Activated naive CD4-positive, alpha-beta T cell treated with anti-CD3 and anti-CD28 coated beads, Interleukin-2, amount 50 U/mL, for 72 hours (primary cell): ENCODE measurements at regions not wholly inside any gene's neighbourhood (a gene's known extent, or its start where the extent isn't known, plus 50 kb on each side); places are given as distances from the start of the nearest gene placed in this dataset.

Experiments
- ATAC-seq, 2 donors: fragments of 150-1000 bp; cut with Tn5 transposase; 2 replicates each; pipeline ENCODE4 v1.10.0; 2021; ENCODE audit warnings: mild to moderate bottlenecking in 2 of 2, moderate library complexity in 2 of 2
- DNase-seq, 2 donors: peaks; one replicate each; pipeline ENCODE4 v3.0.0; 2021 to 2022; ENCODE audit warnings: low spot score in 2 of 2
- H3K27ac Mint-ChIP-seq, 2 donors: one replicate each; pipeline ENCODE4 v1.8.0; 2022; ENCODE audit warnings: mild to moderate bottlenecking in 2 of 2, mixed read lengths in 2 of 2
- H3K36me3 Mint-ChIP-seq, 2 donors: one replicate each; pipeline ENCODE4 v1.8.0; 2022; ENCODE audit warnings: mixed read lengths in 2 of 2
- H3K9me3 Mint-ChIP-seq, 2 donors: one replicate each; pipeline ENCODE4 v1.8.0; 2022; ENCODE audit warnings: mixed read lengths in 2 of 2

- H3K9me3 Mint-ChIP-seq: no peaks in the 10 kb centered on the region
- no peaks in the 10 kb centered on the region for H3K36me3 Mint-ChIP-seq
- no peak for DNase-seq
- H3K27ac Mint-ChIP-seq: no peak overlapping the region
- no peak for ATAC-seq
Measured at GRCh38 chr4:1513936-1514483, 107.8 kb upstream of the NKX1-1 start.

- Mint-ChIP-seq H3K27ac (no peak overlapping the region), H3K36me3 (no peaks in the 10 kb centered on the region), H3K9me3 (no peaks in the 10 kb centered on the region)
- DNase-seq (peak in 1 of 2 donors; percentile 73), ATAC-seq (peak; percentile 35 to 69)
Measured at GRCh38 chr4:1512738-1513660, 106.8 kb upstream of the NKX1-1 start.

DNA sequence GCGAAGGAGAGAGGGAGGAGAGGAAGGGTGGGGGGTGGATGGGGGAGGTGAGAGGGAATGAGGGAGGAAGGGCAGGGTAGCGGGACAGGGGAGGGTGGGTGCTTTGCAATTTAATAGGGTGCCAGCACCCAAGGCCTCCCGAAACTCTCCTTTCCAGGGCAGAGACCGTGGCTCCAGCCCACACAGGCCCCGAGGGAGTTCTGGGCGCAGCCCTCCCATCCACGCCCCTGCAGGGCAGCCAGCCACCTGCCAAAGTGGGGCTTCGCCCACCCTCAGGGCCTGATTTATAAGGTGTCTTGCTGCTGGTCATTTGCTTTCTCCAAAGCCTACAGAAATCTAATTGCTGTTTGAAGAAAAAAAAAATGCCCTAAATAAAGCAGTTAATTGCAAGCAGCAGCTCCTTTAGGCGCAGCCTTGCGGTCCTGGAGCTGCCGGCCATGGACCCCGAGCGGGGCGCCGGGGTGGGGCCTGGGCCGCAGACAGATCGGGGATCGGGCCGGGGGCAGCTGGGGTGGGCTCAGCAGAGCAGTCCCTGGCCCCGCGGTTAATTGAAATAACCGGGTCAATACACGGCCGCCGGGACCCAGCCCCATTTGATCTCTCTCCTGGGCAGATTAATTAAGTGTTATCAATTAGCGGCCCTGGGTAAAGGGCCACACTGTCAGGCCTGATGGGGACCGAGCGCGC is 106.0 kb upstream of the NKX1-1 start:
- peak in 1 of 2 donors; percentile 8 for ATAC-seq
- no peak for DNase-seq
- Mint-ChIP-seq H3K27ac (no peak overlapping the region), H3K36me3 (no peaks in the 10 kb centered on the region), H3K9me3 (no peaks in the 10 kb centered on the region)

- H3K27ac Mint-ChIP-seq: no peak overlapping the region
- no peaks in the 10 kb centered on the region for H3K9me3 Mint-ChIP-seq
- peak; percentile 26 to 71 for DNase-seq
- no peaks in the 10 kb centered on the region for H3K36me3 Mint-ChIP-seq
- ATAC-seq: peak; percentile 87 to 94
Measured at GRCh38 chr4:1511441-1512041, 105.3 kb upstream of the NKX1-1 start.

DNA sequence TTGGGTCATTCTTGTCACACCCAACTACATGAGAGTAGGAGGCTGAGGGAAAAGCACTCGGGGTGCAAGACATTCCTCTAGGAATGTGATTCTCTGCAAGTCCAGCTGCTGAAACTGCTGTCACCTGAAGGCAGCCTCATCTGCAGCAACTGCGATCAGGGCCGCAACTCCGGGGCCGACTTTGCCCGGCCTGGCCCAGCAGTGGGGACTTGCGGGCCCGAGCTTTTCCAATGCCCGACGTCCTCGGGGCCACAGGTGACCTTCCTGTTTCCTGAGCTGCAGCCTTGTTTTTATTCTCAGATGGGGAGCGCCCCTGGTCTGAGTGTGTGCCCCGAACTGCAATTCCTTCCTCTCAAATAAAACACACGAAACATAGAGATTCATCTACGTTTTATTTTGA is 104.7 kb upstream of the NKX1-1 start:
- no peak for ATAC-seq

DNA sequence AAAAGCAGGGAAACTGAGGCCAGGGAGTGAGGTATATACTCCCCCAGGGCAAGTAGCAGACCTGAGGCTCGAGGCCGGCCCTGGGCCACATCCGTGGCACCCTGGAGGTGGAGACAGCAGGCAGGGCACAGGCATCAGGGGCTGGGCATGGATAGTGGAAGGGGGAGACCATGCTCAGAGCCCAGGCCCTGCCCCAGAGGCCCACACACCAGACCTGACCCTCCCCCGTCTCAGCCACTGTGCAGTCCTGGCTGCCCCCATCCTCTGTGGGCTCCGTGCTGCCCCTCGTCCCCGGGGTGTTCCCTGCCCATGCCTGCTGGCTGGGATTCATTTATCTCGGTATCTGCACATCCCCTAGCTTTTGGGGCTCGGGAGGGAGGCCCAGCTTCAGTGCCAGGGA is 103.1 kb upstream of the NKX1-1 start:
- ATAC-seq (no peak), DNase-seq (peak in 1 of 2 donors; percentile 44)
- H3K27ac Mint-ChIP-seq: no peak overlapping the region
- H3K36me3 Mint-ChIP-seq: no peaks in the 10 kb centered on the region
- H3K9me3 Mint-ChIP-seq: no peaks in the 10 kb centered on the region

More for the DNA sequence above, 104.7 kb upstream of the NKX1-1 start:
- Mint-ChIP-seq H3K9me3 (no peaks in the 10 kb centered on the region), H3K27ac (no peak overlapping the region), H3K36me3 (no peaks in the 10 kb centered on the region)
- no peak for DNase-seq

DNA sequence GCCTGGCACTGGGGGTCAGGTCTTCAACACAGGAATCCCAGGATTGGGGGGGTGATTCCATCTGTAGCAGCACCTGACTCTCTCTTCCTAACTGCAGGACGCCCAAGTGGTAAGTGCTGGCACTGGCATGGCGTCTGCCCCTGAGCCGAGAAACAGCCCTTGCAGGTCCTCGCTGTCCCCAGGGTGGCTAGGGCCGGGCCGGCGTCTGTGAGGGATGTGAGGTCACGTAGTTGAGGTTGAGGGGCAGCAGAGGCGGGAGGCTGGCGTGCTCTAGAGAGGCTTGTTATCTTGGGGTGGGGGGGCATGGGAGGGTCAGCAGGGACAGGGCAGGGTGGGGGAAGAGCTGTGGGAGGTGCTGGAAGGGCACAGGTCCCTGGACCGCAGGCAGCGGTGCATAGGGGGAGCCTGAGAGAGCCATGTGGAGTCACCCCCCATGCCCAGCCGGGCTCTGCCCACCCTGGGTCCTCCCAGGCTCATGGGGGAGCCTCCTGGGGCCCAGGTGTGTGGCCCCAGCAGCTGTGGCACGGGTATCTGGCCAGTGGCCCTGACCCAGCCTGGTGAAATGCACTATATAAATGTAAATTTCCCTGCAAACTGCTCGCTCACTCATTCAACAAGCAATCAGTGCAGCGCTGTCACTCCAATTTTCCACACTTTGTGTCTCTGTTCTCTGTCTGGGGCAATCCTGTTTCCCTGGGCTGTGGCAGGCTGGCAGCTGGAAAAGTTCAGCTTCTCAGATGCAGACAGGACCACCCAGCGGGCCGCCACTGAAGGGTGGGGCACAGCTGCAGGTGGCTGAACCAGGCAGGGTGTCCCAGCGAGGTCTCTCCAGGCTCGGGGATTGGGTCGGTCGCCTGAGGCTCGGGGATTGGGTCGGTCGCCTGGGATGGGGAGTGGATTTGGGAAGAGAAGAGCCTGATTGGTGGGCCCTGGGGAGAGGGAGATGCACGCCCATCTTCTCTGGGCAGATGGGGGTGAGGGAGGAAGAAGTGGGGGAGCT is 102.2 kb upstream of the NKX1-1 start:
- Mint-ChIP-seq H3K27ac (no peak overlapping the region), H3K9me3 (no peaks in the 10 kb centered on the region), H3K36me3 (no peaks in the 10 kb centered on the region)
- ATAC-seq (no peak), DNase-seq (peak in 1 of 2 donors; percentile 31)

DNA sequence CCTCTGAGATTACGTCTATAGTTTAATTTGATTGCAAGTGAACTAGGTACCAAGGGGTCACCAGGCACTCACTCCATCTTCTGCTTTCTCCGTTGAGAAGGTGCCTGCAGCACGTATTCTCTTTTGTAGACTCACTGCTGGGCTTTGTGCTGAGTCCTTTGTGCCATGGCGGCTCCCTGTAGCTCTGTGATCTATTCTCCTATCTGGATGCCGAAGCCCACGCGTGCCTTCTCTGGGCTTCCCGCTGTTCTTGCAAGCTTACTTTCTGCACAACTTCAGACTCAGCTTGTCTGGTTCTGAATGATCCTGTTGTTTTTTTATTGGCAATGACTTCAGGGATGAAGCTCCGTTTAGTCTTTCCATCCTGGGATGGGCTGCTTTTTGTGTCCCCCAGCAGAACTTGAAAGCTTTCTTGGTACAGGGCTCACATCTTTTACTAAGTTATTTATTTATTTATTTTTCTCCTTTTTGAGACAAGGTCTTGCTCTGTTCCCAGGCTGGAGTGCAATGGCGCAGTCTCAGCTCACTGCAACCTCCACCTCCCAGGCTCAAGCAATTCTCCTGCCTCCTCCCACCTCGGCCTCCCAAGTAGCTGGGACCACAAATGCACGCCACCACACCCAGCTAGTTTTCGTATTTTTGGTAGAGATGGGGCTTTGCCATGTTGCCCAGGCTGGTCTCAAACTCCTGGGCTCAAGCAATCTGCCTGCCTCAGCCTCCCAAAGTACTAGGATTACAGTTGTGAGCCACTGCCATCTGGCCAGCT is 100.9 kb upstream of the NKX1-1 start:
- DNase-seq (no peak), ATAC-seq (no peak)
- Mint-ChIP-seq H3K9me3 (no peaks in the 10 kb centered on the region), H3K27ac (no peak overlapping the region), H3K36me3 (no peaks in the 10 kb centered on the region)

GRCh38 chr4:1505511-1506460 is 99.5 kb upstream of the NKX1-1 start:
- Mint-ChIP-seq H3K27ac (no peak overlapping the region), H3K9me3 (no peaks in the 10 kb centered on the region), H3K36me3 (no peaks in the 10 kb centered on the region)
- DNase-seq (peak in 1 of 2 donors; percentile 46), ATAC-seq (no peak)

DNA sequence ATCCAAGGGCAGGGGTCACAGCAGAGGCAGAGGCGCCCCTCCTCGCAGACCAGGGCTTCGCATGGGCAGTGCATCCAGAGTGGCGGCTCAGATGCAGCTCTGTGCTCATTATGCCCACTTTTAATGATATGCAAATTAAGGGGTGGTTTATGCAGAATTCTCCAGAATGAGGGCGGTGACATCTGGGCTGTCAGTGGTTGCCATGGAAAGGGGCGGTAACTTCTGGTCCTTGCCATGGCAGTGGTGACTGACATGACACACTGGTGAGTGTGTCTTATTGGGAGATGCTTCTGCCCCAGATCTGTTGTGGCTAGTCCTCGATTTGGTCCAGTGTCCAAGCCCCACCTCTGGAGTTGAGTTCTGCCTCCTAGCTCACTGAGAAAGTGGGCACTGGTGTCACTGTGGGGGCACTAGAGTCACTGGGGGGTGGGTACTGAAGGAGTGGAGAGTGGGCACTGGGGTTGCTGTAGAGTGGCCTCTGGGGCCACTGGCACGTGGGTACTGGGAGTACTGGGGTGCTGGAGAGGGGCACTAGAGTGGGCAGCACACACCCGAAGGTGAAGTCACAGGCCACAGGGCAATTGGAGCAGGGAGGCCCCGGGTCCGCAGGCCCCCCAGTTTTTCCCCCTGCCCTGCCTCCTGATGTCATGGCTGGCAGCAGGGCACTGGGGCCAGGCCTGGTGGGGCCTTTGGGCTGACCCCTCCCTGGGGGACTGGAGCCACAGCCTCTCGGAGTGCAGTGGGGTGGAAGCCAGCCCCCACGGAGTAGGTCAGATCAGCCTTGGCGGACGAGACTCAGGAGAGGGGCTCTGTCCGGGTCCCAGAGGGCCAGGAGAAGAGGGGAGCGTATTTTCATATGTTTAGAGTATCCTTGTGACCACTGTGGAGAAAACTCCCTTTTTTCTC is 98.6 kb upstream of the NKX1-1 start:
- Mint-ChIP-seq H3K9me3 (no peaks in the 10 kb centered on the region), H3K27ac (no peak overlapping the region), H3K36me3 (no peaks in the 10 kb centered on the region)
- no peak for ATAC-seq
- peak in 1 of 2 donors; percentile 43 for DNase-seq

GRCh38 chr4:1503583-1504471 is 97.6 kb upstream of the NKX1-1 start:
- no peak overlapping the region for H3K27ac Mint-ChIP-seq
- no peaks in the 10 kb centered on the region for H3K9me3 Mint-ChIP-seq
- H3K36me3 Mint-ChIP-seq: no peaks in the 10 kb centered on the region
- ATAC-seq (no peak), DNase-seq (peak in 1 of 2 donors; percentile 52)

DNA sequence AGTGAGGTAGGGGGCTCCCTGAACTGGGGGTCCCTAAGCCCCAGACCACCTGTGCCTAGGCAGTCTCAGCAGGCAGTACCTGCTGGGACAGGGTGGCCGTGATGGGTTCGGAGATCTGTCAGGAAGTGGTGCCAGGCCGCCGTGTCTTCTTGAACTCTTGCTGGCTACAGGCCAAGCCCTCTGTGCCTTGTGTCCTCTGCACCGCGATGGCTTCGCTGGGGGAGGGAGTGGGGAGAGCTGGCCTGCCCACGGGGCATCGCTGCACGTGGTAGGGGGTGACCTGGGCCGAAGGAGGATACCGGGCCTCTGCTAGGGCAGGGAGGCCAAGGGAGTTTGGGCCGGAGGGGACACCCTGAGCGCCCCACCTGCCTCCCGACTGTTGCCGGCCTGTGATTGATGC is 96.7 kb upstream of the NKX1-1 start:
- Mint-ChIP-seq H3K27ac (no peak overlapping the region), H3K9me3 (no peaks in the 10 kb centered on the region), H3K36me3 (no peaks in the 10 kb centered on the region)
- ATAC-seq (no peak), DNase-seq (no peak)

DNA sequence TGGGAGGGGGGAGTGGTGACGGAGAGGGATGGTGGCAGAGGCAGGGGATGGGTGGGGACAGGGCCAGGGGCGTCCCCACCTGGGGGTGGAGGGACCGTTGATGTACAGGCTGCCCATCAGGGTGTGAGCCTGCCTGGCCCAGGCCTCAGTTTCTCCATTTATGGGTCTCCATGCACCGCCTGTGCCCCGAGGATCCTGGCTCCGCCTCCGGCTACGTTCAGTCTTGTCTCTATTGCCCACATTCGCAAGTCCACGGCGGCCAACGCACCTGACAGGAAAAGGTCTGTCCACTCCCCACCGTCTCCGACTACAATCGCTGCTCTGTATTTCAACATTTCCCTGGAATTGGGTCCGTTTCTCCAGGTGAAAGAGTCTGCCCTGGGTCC is 96.3 kb upstream of the NKX1-1 start:
- ATAC-seq: no peak
- H3K36me3 Mint-ChIP-seq: no peaks in the 10 kb centered on the region
- no peak overlapping the region for H3K27ac Mint-ChIP-seq
- no peaks in the 10 kb centered on the region for H3K9me3 Mint-ChIP-seq
- no peak for DNase-seq
